ENCODE measurements at regions not wholly inside any gene's neighbourhood (a gene's known extent, or its start where the extent isn't known, plus 50 kb on each side); places are given as distances from the start of the nearest gene placed in this dataset.

GRCh38 chr1:192485692-192486436, 89.7 kb upstream of the RGS1 start:
- intact Hi-C loops (cut with DNase I) = loop anchor here (10.0 kb wide), 1 partner anchor 429 kb away; no protein-coding TSS in a partner anchor
- no peaks in the 10 kb centered on the region for H3K36me3 ChIP-seq
- H3K4me1 ChIP-seq (replicated peaks) = peaks cover 5% of the 10 kb centered on the region
- no peaks in the 10 kb centered on the region for H3K27me3 ChIP-seq (replicated peaks; ENCODE audit: insufficient read depth)
- no peaks in the 10 kb centered on the region for H3K9me3 ChIP-seq
- no peak overlapping the region for H3K4me3 ChIP-seq
- TF ChIP-seq POLR2AphosphoS5 (IDR thresholded peaks at IDR 0.05) = peak; percentile 91
- TF ChIP-seq POLR2A (IDR thresholded peaks at IDR 0.05) = no peak
- DNase-seq (ENCODE audit: low spot score) = peak; percentile 84
- WGBS = 13% methylated on average over 1 of the region's 1 CpG
- H3K27ac ChIP-seq = peak overlapping the region; percentile 61 to 65

DNA sequence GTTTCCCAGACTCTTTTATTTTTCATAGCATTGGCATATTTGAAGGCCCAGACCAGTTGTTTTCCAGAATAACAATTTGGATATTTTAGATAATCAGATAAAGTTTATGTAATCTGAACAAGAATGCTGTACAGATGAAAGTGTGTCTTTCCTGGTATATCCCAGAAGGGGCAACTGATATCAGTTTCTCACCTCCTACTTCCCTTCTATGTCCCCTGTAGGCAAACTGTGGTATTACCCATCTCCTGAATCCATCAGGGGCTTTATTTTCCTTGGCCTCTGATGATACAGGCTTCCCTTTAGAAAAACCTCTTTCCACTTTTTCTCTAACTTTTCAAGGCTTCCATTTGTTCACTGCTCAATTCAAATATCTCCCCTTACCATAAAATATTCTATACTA, 87.5 kb upstream of the RGS1 start:
- H3K4me1 ChIP-seq (replicated peaks) = peaks cover 5% of the 10 kb centered on the region
- no peaks in the 10 kb centered on the region for H3K36me3 ChIP-seq
- H3K4me3 ChIP-seq = no peak overlapping the region
- H3K9me3 ChIP-seq = no peaks in the 10 kb centered on the region
- H3K27me3 ChIP-seq (replicated peaks; ENCODE audit: insufficient read depth) = no peaks in the 10 kb centered on the region
- TF ChIP-seq CTCF (IDR thresholded peaks at IDR 0.05) (no peak), POLR2AphosphoS5 (IDR thresholded peaks at IDR 0.05) (no peak), POLR2A (IDR thresholded peaks at IDR 0.05) (no peak)
- intact Hi-C loops (cut with DNase I) = loop anchor here (10.0 kb wide), 1 partner anchor 427 kb away; no protein-coding TSS in a partner anchor
- H3K27ac ChIP-seq = peak overlapping the region; percentile 18 to 37
- no peak for DNase-seq (ENCODE audit: low spot score)

DNA sequence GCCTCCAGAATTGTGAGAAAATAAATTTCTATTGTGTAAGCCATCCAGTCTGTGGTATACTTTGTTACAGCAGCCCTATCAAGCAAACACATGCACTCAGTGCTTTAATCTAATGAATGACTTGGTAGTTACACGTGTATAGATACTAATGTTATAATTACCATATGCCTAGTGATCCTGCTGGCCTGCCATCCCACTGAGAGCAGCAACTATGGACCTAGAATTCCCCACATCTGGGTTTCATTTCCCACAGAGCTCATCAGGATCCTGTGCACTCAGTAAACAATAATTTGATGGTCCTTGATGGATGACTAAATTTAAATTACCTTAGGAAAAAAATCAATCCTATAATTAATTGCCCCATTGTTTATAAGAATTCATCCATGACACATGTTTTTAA, 86.5 kb upstream of the RGS1 start:
- TF ChIP-seq CTCF (IDR thresholded peaks at IDR 0.05) (no peak), POLR2AphosphoS5 (IDR thresholded peaks at IDR 0.05) (no peak), POLR2A (IDR thresholded peaks at IDR 0.05) (no peak)
- Histone ChIP-seq H3K27me3 (replicated peaks; ENCODE audit: insufficient read depth) (no peaks in the 10 kb centered on the region), H3K36me3 (no peaks in the 10 kb centered on the region), H3K4me3 (no peak overlapping the region), H3K9me3 (no peaks in the 10 kb centered on the region), H3K4me1 (replicated peaks) (peaks cover 5% of the 10 kb centered on the region), H3K27ac (peak overlapping the region; percentile 42 to 64)
- 65% methylated on average over 1 of the region's 1 CpG for WGBS
- no peak for DNase-seq (ENCODE audit: low spot score)
- intact Hi-C loops (cut with DNase I) = loop anchor here (10.0 kb wide), 1 partner anchor 426 kb away; no protein-coding TSS in a partner anchor

DNA sequence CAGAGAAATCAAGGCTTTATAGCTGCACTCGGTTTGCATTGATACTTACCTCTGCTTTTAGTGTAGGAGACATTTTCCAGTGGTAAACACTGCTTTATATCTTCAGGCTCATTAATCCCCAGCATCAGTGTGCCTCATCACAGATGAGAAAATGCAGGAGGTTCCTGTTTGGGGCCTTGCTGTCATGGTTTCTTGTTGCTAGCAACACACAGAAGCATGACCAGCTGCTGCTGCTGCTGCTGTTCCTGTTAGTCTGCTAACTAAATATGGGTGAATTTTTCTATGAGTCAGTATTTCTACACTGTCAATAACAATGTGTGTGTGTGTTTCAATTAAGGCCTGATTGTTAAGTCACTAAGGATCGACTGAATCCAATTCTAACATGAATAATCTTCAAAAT, 85.8 kb upstream of the RGS1 start:
- WGBS = 17% methylated on average over 2 of the region's 2 CpGs
- DNase-seq (ENCODE audit: low spot score) = peak; percentile 33
- no peaks in the 10 kb centered on the region for H3K27me3 ChIP-seq (replicated peaks; ENCODE audit: insufficient read depth)
- H3K4me3 ChIP-seq = no peak overlapping the region
- peaks cover 5% of the 10 kb centered on the region for H3K4me1 ChIP-seq (replicated peaks)
- intact Hi-C loops (cut with DNase I) = loop anchor here (10.0 kb wide), 1 partner anchor 425 kb away; no protein-coding TSS in a partner anchor
- no peaks in the 10 kb centered on the region for H3K36me3 ChIP-seq
- no peak for TF ChIP-seq POLR2A (IDR thresholded peaks at IDR 0.05)
- peak; percentile 59 for TF ChIP-seq POLR2AphosphoS5 (IDR thresholded peaks at IDR 0.05)
- no peak for TF ChIP-seq CTCF (IDR thresholded peaks at IDR 0.05)
- H3K9me3 ChIP-seq = no peaks in the 10 kb centered on the region
- H3K27ac ChIP-seq = peak overlapping the region; percentile 42 to 64

- DNase-seq (ENCODE audit: low spot score) = no peak
- Histone ChIP-seq H3K27ac (peak overlapping the region in 1 of 2 donors; percentile 29), H3K4me1 (replicated peaks) (peaks cover 2% of the 10 kb centered on the region), H3K4me3 (no peak overlapping the region), H3K36me3 (no peaks in the 10 kb centered on the region), H3K9me3 (no peaks in the 10 kb centered on the region), H3K27me3 (replicated peaks; ENCODE audit: insufficient read depth) (no peaks in the 10 kb centered on the region)
- TF ChIP-seq POLR2A (IDR thresholded peaks at IDR 0.05) (no peak), CTCF (IDR thresholded peaks at IDR 0.05) (no peak), POLR2AphosphoS5 (IDR thresholded peaks at IDR 0.05) (no peak)
- intact Hi-C loops (cut with DNase I) = no loop called here
- WGBS = 73% methylated on average over 2 of the region's 2 CpGs
Measured at GRCh38 chr1:192491804-192492554, 83.6 kb upstream of the RGS1 start.

All from prostate gland (tissue), 2 donors.